AG04449 (cell line): ENCODE measurements at regions not wholly inside any gene's neighbourhood (a gene's known extent, or its start where the extent isn't known, plus 50 kb on each side); places are given as distances from the start of the nearest gene placed in this dataset.
"Not testable (repeated sequence)": the region's sequence is repeated elsewhere in the genome, so short reads cannot be mapped to it uniquely, and the experiment has no call there.

Source experiments
- CTCF ChIA-PET: fragments of 350-600 bp; formaldehyde crosslinking; extraction: SDS; loops from one replicate; lab custom pipeline; 2021; ENCODE audit warnings: antibody characterized with exemption; lab: Yijun Ruan, JAX
- POLR2A ChIA-PET: fragments of 400-600, 350-600 bp; formaldehyde crosslinking; extraction: SDS; loops from one replicate; lab custom pipeline; 2020; ENCODE audit warnings: antibody characterized with exemption, inconsistent platforms; lab: Yijun Ruan, JAX
- DNase-seq: peaks from one replicate; pipeline ENCODE4 v3.0.0-alpha.2; 2010; ENCODE audit warnings: low read depth, low spot score
- H3K4me3 ChIP-seq: 2 replicates; pipeline ENCODE4 v1.5.1; 2011; ENCODE audit warnings: low read depth, mild to moderate bottlenecking, control low read depth, low read length
- CTCF ChIP-seq: IDR thresholded peaks from one replicate; pipeline ENCODE4 v1.5.1; 2011; ENCODE audit warnings: mild to moderate bottlenecking, moderate library complexity, low read length, control low read depth, inconsistent platforms; ENCODE audit not compliant: insufficient read depth; ENCODE audit errors: missing control alignments

DNA sequence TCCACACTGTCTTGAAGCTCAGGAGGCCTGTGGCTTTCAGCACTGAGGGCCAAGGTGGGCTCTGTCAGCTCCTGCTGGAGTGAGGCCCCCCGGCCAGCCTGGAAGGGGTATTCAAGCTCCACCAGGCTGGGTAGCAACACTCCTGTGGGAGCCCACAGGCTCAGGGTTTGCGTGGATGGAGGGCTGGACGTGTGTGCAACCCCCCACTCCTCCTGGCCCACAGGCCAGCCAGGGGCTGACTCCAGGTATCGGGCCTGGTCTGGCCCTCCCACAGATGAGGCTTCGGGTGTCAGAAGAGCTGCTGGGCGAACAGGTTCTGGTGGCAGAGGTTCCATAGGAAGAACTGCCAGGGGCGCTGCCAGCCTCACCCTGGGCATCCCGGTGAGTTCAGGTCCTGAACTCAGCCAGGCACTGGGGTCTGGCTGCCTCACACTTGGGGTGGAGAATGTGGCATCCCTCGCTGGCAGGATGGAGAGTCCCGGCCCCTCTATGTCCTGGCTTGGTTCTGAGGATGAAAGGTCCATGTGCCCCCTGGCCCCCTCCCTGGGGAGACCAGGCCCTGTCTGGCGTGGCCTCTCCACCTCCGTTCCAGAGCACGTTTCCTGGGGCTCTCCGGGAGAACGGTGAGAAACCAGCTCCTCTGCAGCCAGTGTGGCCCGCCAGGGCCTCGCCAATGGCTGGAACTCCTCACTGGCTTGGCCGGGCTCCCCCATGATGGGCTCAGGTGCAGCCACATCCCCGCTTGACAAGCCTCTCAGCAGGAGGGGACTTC, 64.6 kb upstream of the TARDBP start:
- CTCF ChIA-PET: interaction anchor here (1.1 kb wide), 2 partner anchors 12 to 16 kb away, joined by 4 read pairs; no protein-coding TSS in a partner anchor
- POLR2A ChIA-PET: no interaction called here
- no peak overlapping the region for H3K4me3 ChIP-seq
- no peak for TF ChIP-seq CTCF
- no peak for DNase-seq

DNA sequence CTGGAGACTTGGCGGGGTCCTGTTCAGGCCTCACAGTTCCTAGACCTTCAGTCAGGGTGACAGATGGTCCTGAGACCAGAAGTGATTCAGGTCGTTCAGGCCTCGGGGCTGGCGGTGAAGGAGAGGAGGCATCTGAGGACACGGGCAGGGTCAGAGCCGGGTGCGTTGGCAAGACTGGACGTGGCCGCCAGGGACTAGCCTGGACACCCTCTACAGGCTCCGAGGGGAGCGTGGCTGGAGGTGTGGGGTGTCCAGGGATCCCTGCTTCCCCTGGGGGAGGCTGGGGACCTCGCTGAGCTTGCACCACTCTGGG, 64.0 kb upstream of the TARDBP start:
- POLR2A ChIA-PET: no interaction called here
- H3K4me3 ChIP-seq: no peak overlapping the region
- CTCF ChIA-PET: interaction anchor here (1.1 kb wide), 1 partner anchor 12 kb away, joined by 4 read pairs; no protein-coding TSS in a partner anchor
- DNase-seq: no peak
- TF ChIP-seq CTCF: no peak

GRCh38 chr1:10950316-10951172, 61.9 kb upstream of the TARDBP start:
- CTCF ChIA-PET: interaction anchor here (0.9 to 4.4 kb wide), 3 partner anchors 9 to 442 kb away, joined by 3 to 14 read pairs (median 3); no protein-coding TSS in a partner anchor
- TF ChIP-seq CTCF: no peak
- no peak overlapping the region for H3K4me3 ChIP-seq
- POLR2A ChIA-PET: no interaction called here
- DNase-seq: no peak

- H3K4me3 ChIP-seq, DNase-seq, POLR2A ChIA-PET: not testable (repeated sequence)
- CTCF ChIA-PET: interaction anchor here (0.9 to 4.4 kb wide), 3 partner anchors 9 to 443 kb away, joined by 3 to 14 read pairs (median 3); no protein-coding TSS in a partner anchor
Measured at GRCh38 chr1:10951298-10951697, 61.2 kb upstream of the TARDBP start.

GRCh38 chr1:10951961-10952360, 60.5 kb upstream of the TARDBP start:
- no peak overlapping the region for H3K4me3 ChIP-seq
- POLR2A ChIA-PET: no interaction called here
- CTCF ChIA-PET: interaction anchor here (0.9 to 4.4 kb wide), 2 partner anchors 10 to 444 kb away, joined by 3 to 14 read pairs; no protein-coding TSS in a partner anchor
- no peak for DNase-seq
- TF ChIP-seq CTCF: no peak

DNA sequence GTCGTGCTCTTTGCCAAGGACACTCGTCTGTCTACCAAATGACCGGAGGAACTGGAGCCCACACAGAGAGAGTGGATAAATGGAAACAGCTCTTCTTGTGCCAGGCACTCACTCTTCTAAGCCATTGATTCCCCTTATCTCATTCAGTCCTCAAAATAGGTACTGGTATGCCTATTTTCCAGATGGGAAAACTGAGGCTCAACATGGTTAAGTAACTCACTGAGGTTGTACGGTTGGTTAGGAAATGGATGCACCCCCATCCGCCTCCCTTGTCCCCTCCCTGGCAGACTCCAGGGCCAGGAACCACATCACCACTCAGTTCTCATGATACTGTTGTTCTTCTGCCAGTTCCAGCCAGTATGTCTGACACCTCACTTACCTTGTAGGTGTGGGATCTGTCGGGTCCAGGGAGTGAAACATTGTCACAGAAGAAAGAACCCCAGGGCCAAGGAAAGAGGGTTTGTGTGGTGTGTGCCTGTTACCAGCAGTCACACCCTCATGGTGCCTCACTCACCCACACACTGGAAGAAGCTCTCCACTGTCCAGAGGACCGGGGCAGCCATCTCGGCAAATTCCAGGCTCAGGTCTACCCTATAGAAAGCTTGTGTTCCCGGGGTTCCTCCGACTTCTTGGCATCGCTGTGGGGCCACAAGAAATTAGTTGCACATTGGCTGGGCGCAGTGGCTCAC, 58.8 kb upstream of the TARDBP start:
- POLR2A ChIA-PET: no interaction called here
- no peak for DNase-seq
- CTCF ChIA-PET: interaction anchor here (1.0 to 4.4 kb wide), 3 partner anchors 12 to 449 kb away, joined by 3 to 14 read pairs (median 3); no protein-coding TSS in a partner anchor
- no peak overlapping the region for H3K4me3 ChIP-seq
- TF ChIP-seq CTCF: no peak
